IPS-NIHi11 (cell line): ENCODE measurements at regions not wholly inside any gene's neighbourhood (a gene's known extent, or its start where the extent isn't known, plus 50 kb on each side); places are given as distances from the start of the nearest gene placed in this dataset.
A peak's percentile ranks its signal among the peaks of the same experiment; 100 is the strongest.

Source experiments
- DNase-seq: peaks from one replicate; pipeline ENCODE4 v3.0.0; 2012; ENCODE audit warnings: mixed read lengths, low spot score

GRCh38 chr18:45527891-45528290 lies 87.4 kb upstream of the SLC14A2 start:
- no peak for DNase-seq

GRCh38 chr18:45528712-45529336 lies 86.5 kb upstream of the SLC14A2 start:
- DNase-seq, result no peak

- no peak for DNase-seq
Observed at GRCh38 chr18:45538444-45538843, 76.8 kb upstream of the SLC14A2 start.

GRCh38 chr18:45539491-45539891 lies 75.8 kb upstream of the SLC14A2 start:
- no peak for DNase-seq

- DNase-seq, result peak; percentile 54
Observed at GRCh38 chr18:45540125-45540524, 75.2 kb upstream of the SLC14A2 start.

GRCh38 chr18:45541421-45541820 lies 73.9 kb upstream of the SLC14A2 start:
- no peak for DNase-seq

- no peak for DNase-seq
Observed at GRCh38 chr18:45542043-45542442, 73.2 kb upstream of the SLC14A2 start.

GRCh38 chr18:45547910-45548309 lies 67.4 kb upstream of the SLC14A2 start:
- no peak for DNase-seq

GRCh38 chr18:45548614-45549013 lies 66.7 kb upstream of the SLC14A2 start:
- DNase-seq, result no peak

GRCh38 chr18:45549290-45549689 lies 66.0 kb upstream of the SLC14A2 start:
- no peak for DNase-seq

- no peak for DNase-seq
Observed at GRCh38 chr18:45551142-45551815, 64.0 kb upstream of the SLC14A2 start.

GRCh38 chr18:45553723-45554388 lies 61.4 kb upstream of the SLC14A2 start:
- no peak for DNase-seq

GRCh38 chr18:45554389-45554737 lies 60.9 kb upstream of the SLC14A2 start:
- no peak for DNase-seq

GRCh38 chr18:45556222-45556621 lies 59.1 kb upstream of the SLC14A2 start:
- DNase-seq, result no peak

GRCh38 chr18:45557287-45557686 lies 58.0 kb upstream of the SLC14A2 start:
- no peak for DNase-seq

- DNase-seq, result no peak
Observed at GRCh38 chr18:45557779-45558178, 57.5 kb upstream of the SLC14A2 start.

GRCh38 chr18:45559258-45559657 lies 56.0 kb upstream of the SLC14A2 start:
- DNase-seq, result no peak

GRCh38 chr18:45560870-45561269 lies 54.4 kb upstream of the SLC14A2 start:
- no peak for DNase-seq

GRCh38 chr18:45562567-45563479 lies 52.5 kb upstream of the SLC14A2 start:
- no peak for DNase-seq

- DNase-seq, result no peak
Observed at GRCh38 chr18:45565280-45565970, 49.9 kb upstream of the SLC14A2 start.
